HG02970 (cell line): ENCODE measurements at regions not wholly inside any gene's neighbourhood (a gene's known extent, or its start where the extent isn't known, plus 50 kb on each side); places are given as distances from the start of the nearest gene placed in this dataset.
"Not testable (repeated sequence)": the region's sequence is repeated elsewhere in the genome, so short reads cannot be mapped to it uniquely, and the experiment has no call there.

ENCODE experiments used
- ATAC-seq: cut with Tn5 transposase; IDR thresholded peaks from one replicate; pipeline ENCODE4 v1.9.1; 2021; ENCODE audit warnings: mild to moderate bottlenecking, moderate library complexity, moderate number of reproducible peaks; ENCODE audit not compliant: unreplicated experiment, low FRiP score

DNA sequence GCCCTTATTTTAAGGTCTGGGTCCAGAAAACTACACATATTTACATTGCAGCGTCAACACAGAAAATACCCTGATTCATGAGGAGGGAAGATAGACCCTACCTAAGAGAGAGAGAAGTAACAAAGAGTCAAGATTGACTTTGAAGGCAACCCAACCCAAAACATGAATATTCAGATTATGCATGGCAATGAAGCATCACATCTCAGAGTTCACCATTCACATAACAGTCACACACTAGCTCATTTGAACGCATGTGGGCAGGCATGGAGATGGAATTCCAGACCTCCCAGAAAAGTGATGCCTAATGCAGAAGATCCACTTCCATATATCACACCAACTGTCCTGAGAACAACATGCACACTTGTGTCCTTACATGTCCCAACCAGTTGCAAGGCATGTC is 190.1 kb upstream of the ITGA1 start:
- ATAC-seq, result no peak

GRCh38 chr5:52598968-52599367 is 188.7 kb upstream of the ITGA1 start:
- no peak for ATAC-seq

GRCh38 chr5:52603778-52604554 is 183.8 kb upstream of the ITGA1 start:
- no peak for ATAC-seq

GRCh38 chr5:52605317-52606313 is 182.1 kb upstream of the ITGA1 start:
- no peak for ATAC-seq

GRCh38 chr5:52607227-52607824 is 180.4 kb upstream of the ITGA1 start:
- ATAC-seq, result no peak

DNA sequence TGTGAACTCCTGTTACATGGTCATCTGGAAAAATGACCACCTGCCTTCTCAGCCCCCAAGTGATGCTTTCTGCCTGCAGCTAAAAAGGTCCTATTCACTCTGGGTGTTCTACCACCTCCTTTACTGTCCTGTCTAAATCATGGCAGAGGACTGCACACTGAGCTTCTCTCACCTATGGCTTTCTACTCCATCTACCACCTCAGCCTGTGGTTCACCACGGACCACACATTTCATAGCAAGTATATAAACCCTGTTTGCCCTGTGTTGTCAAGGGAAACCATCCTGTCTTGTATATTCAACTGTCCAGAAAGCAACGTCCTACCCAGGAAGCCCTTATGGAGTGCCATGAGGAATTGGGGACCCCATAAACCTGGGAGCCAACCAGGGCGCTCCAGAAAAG is 167.4 kb upstream of the ITGA1 start:
- ATAC-seq, result no peak

DNA sequence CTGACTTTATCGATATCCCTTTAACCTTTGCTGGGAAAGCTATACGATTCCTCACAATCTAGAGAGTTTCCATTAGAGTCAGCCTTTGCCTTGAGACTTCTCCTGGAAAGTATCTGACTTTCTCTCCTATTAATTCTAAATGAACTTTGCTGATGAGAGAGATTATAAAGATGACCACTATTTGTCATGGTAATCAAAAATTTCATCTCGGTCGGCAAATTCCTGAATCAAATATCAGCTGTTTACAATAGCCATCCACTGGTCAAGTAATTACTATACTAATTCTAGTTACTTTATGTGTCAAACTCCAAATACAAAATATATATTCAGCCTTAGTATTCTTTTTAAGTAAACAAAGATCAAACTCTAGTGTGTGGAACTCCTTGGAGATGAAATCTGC is 164.4 kb upstream of the ITGA1 start:
- ATAC-seq, result no peak

GRCh38 chr5:52624291-52624690 is 163.4 kb upstream of the ITGA1 start:
- no peak for ATAC-seq

DNA sequence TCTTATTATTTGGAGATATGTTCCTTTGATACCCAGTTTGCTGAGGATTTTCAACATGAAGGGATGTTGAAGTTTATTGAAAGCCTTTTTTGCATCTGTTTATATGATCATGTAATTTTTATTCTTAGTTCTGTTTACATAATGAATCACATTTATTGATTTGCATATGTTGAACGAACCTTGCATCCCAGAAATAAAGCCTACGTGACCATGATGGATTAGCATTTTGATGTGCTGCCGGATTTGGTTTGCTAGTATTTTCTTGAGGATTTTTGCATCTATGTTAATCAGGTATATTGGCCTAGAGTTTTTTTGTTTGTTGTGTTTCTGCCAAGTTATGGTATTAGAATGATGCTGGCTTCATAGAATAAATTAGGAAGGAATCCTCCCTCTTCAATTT is 161.4 kb upstream of the ITGA1 start:
- no peak for ATAC-seq

DNA sequence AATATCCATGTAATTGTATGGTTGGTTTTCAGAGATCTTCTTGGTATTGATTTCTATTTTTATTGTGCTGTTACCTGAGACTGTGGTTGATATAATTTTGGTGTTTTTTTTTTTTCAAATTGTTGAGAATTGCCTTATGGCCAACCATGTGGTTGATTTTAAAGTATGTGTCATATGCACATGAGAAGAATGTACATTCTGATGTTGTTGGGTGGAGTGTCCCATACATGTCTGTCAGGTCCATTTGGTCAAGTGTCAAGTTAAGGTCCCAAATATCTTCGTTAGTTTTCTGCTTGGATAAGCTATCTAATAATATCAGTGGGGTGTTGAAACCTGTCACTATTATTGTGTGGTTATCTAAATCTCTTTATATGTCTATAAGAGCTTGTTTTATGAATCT is 160.0 kb upstream of the ITGA1 start:
- no peak for ATAC-seq

- ATAC-seq, result no peak
Observed at GRCh38 chr5:52632281-52632680, 155.4 kb upstream of the ITGA1 start.

GRCh38 chr5:52634171-52634570 is 153.5 kb upstream of the ITGA1 start:
- not testable (repeated sequence) for ATAC-seq

GRCh38 chr5:52638732-52639131 is 149.0 kb upstream of the ITGA1 start:
- no peak for ATAC-seq

DNA sequence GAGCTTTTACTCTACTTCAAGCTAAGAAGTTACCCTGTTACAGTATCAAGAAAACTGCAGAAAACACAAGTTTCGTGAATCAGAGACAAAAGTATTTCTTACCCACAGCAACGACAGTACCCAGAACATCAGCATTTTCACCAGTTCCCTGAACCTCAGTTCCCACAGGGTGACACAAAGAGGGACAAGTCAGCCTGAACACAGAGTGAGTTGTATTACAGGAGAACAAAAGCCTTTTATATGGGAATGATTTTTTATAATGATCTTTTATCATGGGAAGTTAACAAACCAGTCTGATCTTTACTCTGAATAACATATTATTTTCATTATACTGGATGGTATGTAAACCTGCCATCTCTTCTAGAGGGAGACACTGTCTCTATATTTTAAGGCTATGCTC is 139.0 kb upstream of the ITGA1 start:
- ATAC-seq, result no peak

DNA sequence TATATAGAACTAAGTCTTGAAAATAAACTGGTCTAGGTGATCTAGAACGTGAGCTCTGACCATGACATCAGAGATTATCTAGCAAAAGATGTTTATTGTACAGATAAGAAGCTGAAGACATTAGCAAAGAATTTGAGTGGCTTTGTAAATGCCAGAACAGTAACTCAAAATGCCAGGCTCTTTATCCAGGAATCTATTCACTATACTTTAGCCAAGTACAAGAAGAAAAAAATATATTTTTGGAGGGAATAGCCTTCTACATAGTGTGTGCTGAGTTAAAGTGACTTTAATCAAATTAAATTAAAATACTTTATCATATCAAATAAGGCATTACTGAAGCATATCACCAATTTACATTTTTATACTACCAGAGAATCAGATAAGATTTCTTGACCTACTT is 132.6 kb upstream of the ITGA1 start:
- ATAC-seq, result no peak

- ATAC-seq, result no peak
Observed at GRCh38 chr5:52656569-52657246, 131.0 kb upstream of the ITGA1 start.

DNA sequence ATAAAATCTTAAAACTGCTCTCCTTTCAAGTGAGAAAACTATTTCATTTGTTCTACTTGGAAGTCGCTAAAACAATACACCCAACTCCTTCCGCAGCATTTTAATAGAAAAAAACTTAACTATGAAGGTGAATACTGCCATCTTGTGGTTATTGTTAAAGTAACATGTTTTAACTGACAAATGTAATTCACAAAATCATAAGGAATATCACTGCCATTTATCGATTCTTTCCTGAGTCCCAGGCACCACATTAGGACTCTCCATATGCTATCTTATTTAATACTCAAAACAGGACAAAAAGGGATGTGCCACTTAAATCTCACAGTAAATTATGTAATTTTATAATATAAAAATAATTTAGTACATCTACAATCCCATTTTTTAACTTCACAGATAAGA is 130.5 kb upstream of the ITGA1 start:
- ATAC-seq, result no peak

GRCh38 chr5:52658246-52658645 is 129.5 kb upstream of the ITGA1 start:
- ATAC-seq, result no peak

GRCh38 chr5:52660621-52661020 is 127.1 kb upstream of the ITGA1 start:
- ATAC-seq, result no peak

GRCh38 chr5:52661903-52662595 is 125.7 kb upstream of the ITGA1 start:
- ATAC-seq, result no peak
